Activated CD4-positive, alpha-beta T cell treated with anti-CD3 and anti-CD28 coated beads, Interleukin-2, amount 50 U/mL, for 24 hours (primary cell): ENCODE measurements at regions not wholly inside any gene's neighbourhood (a gene's known extent, or its start where the extent isn't known, plus 50 kb on each side); places are given as distances from the start of the nearest gene placed in this dataset.

Source experiments
- DNase-seq, 2 donors: peaks; one replicate each; pipeline ENCODE4 v3.0.0-alpha.2; 2020; ENCODE audit warnings: low read depth in 1 of 2, low spot score in 1 of 2

DNA sequence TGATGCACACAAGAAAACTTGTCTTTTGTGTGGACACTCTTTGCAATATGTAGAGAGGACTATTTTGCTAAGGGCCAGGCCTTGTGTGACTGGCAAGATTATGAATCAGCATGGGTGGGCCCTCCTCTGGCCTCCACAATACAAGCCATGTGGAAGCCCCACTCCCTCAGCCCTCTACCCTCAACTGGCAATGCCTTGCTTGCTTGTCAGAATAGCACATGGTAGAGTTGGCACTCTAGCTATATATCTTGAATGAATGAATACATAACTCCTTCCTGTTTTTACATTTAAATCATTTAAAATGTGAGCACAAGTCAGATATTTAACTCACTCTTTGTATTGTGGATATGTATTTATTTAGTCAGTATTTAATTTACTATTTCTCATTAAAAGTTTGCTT, 805.4 kb upstream of the GYPC start:
- no peak for DNase-seq

DNA sequence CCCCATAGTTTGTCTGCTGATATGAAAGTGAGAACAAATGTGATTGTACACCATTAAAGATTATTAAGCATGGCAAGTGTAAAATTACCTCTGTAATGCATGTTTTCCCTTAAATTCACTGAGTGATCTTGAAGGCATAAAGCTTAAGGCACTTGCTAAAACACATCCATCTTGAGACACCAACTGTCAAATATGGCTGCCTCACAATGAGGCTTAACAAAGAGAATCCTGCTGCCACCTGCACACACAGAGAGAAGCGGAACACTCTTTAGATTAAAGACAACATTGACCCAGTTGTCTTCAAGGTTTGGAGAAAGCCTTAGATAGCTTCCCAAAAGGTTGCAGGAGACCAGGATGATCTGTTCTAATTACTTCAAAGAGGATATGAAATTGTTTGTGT, 803.6 kb upstream of the GYPC start:
- no peak for DNase-seq

DNA sequence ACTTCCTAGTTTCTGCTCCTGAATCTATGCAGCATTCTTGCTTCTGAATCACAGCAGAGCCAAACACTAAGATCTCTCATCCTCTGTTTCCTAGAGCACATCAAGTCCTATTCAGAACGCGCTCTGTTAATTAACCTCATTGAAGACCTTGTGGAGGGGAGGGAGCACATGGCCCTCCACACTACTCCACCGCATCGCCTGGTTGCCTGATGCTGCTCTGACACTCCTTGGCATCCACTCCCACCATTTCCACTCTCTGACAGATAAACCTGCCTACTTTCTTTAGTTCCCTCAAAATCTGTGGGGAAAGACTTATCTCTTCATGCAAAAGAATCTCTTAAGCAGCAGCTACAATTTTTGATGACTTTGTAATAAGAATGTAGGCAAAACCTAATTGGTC, 802.3 kb upstream of the GYPC start:
- no peak for DNase-seq

DNA sequence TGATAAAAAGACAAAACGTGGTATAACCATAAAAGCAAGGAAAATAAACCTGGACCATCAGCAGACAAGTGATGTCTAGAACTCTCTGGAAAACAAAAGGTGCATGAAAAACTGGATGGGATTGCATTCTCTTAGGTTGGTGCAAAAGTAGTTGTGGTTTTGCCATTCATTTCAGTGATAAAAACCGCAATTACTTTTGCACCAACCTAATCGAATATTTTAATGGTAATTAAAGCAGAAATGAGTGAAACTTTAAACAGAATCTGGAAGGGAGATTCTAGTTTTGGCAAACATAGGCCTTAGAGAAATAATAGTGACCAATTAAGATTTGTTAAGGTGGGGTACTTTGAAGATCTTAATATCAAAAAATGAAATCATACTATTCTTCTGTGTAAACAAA, 800.8 kb upstream of the GYPC start:
- no peak for DNase-seq

DNA sequence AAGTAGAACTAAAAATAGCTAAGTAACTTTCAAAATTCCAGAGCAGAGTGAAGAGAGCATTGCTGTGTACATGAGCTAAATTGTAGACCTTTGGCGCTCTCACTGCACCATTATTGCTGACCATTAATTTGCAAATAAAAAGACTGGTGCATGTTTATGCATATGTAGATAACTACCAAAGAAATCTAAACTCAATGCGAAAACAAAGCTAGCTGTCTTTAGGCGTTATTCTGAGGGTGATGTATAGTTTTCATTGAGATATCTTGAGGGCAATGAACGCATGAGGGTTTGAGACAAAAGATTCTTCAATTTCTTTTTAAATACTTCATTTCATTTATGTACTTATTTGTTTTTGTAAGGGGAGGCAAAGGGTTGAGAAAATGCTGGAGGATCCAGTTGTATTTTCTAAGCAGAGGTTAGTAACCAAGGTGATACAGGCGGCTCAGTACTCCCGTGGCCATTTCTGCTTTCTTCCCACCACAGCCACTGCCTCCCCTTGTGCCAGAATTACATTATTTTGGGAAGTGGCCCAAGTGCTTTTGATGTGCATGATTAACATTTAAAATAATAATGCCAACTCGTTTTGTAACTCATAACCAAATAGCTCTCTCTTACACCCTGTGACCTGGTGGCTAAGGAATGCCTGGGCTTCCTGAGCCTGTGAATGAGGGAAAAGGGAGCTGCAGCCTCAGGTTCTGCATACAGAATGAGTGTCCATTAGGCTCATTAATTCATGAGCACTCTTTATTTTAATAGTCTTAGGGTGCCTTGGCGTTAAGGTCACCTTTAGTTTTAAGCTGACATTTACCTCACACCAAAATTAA, 797.8 kb upstream of the GYPC start:
- no peak for DNase-seq

DNA sequence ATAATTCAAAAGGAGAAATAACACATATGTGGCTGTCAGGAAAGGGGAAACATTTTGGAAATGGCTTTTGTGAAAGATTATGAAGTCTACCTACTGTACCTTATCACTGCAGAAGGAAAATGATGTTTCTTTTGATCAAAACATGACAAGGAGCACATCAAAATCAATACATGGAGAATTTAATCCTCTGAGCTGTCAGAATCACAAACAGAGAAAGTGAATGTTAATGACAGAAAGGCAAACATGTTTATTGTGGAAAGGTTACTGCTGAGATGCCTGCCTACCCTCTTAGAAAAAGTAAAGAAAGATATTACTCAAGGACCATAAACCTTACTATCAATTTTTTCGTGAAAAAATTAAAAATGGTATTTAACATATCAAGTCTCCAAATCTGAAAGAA, 794.5 kb upstream of the GYPC start:
- no peak for DNase-seq

DNA sequence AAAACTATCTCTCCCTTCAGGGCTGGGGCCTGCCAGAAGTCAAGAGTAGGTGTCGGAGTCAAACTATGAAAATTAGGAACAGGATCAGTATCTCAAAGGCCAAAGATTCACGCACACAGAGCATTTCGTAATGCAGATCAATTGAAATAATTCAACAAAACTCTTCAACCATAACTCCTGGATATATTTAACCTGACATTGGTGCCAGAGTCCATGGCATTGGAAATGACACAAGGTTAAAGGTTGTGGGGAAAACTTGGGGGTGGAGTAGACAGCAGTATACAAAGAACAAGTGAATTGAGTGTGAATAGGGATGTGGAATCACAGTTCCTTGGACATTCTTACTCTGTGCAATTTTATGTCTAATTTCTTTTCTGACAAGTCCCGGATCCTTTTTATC, 788.0 kb upstream of the GYPC start:
- no peak for DNase-seq

DNA sequence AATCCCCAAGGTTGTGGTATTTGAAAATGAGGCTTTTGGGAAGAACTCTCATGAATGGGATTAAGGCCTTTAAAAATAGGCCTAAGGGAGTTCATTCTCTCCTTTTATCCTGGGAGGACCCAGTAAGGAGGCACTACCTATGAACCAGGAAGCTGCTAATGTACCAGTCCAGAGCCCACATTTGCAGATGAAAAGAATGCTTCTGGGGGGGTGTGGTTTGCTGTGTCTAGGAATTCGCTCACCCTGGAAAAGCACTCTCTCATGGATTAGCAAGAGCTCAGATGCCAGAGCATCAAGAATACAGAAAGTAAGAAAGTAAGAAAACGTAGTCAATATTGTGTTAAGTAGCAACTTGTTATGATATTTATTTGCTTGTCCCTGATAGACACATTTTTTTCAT, 785.7 kb upstream of the GYPC start:
- no peak for DNase-seq

DNA sequence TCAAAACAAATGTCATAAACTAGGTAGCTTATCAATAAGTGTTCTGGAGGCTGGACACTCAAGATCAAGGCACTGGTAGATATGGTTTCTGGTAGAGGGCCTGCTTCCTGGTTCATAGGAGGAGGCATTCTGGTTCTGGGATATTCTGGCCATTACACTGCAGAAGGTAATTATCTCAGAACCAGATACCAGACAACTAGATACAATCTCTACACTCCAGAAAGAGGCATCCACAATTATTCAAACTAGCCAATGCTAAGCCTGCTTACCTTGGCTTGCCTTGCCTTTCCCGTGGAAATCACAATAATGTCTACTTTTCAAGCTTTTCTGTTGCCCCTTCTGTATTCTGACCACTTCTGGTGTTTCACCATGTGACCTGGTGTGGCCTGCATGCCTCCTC, 785.2 kb upstream of the GYPC start:
- DNase-seq, result no peak

DNA sequence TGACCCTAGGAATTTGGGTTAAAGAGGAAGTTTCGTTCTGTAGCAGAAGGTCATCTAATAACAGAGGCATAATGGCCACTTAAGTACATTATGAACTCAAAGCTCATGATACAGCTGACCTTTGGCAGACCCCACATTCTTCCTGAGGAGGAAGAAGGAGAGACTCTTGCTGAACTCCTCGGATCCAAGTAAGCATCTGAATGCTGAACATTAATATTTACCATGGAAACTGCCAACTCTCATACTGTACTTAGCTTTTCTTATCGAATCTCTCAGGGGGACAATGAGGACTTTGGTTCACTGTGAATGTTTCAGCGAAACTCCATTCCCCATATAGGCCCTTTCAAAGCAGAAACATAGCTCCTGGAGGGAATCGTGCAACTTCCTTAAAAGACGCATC, 781.4 kb upstream of the GYPC start:
- no peak for DNase-seq

DNA sequence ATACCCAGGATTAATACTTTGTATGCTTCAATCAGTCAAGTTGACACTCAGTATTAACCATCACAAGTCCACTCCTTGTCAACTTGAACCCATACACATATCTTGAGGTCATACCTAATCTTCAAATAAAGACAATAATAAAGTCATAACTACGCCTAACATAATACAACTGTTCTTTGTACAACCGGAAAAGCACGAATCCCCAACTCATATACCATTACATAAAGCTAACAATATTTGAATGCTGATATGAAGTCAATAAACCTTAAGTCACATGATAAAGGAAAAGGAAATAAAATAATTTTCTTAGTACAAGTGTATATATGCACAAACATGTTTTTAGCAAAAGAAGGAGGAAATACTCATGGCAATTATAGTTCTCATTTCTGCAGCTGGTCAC, 770.6 kb upstream of the GYPC start:
- DNase-seq, result no peak

DNA sequence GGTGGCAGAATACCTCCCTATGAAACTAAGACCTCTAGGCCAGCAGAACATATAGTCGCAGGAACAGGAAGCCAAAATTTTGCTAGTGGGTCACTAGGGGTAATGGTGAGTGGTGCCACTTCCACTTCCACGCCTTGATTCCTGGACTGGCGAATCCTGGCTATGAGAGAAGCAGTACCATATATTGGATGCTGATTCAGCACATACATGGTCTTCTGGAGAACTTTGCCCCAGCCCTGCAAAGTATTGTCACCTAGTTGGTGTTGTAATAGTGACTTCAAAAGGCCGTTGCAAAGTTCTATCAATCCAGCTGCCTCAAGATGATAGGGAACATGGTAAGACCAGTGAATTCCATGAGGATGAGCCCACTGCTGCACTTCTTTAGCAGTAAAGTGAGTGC, 769.8 kb upstream of the GYPC start:
- no peak for DNase-seq

DNA sequence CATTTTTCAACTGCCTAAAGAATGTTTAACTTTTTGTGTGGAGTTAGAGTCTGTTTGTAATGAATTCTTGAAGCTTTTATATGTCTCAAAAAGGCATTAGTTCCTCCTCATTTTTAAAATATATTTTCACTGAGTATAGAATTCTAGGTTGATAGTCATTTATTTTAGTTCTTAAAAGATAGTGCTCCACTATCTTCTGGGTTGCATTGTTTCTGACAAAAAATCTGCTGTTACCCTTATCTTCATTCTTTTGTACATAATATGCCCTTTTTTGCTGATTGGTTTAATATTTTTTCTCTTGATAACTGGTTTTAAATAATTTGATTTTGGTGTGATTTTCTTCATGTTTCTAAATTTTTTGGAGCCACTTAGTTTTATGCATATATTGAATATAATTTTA, 754.7 kb upstream of the GYPC start:
- no peak for DNase-seq

DNA sequence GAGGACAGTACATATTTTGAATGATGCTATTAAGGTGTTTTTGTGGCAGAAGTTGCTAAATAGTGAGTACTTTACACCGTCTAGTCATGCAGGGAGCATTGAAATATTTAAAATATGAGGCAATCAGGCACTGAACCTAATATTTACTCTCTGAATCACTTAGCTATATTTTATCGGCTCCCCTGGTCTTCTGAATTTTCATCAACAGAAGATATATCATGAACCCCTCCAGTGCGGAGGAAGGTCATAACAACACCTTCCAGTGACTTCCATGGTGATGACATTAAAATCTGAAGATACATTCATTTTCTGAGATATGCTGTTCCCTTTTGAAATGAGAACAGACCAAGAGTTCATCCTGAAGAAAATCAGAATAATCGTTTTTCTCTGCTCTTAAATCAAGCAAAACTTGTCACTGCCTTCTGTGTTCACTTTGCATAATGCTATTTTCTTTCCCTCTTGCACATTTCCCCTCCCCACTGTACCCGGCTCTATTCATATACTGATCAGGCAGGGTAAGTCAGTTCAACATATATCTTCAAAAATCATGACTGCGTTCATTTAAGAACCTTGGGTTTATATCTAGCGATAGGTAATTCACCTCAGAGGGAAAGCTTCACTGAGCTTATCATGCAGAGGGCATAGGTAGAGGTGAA, 729.9 kb upstream of the GYPC start:
- DNase-seq, result no peak

DNA sequence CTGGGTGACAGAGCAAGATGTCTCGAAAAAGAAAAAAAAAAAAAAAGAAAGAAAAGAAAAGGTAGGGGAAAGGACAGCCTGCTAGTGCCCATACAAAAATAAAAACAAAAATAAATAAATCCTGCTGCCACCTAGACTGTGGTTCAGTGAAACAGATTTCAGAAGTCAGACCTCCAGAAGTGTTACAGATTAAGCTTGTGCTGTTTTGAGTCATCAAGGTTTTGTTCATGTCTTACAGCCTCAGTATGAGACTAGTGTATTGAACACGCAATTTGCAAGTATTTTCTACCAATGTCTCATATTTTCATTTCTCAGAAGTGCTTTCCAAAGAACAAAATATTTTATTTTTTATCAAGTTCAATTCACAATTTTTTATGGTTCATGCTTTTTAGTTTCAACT, 720.4 kb upstream of the GYPC start:
- no peak for DNase-seq

DNA sequence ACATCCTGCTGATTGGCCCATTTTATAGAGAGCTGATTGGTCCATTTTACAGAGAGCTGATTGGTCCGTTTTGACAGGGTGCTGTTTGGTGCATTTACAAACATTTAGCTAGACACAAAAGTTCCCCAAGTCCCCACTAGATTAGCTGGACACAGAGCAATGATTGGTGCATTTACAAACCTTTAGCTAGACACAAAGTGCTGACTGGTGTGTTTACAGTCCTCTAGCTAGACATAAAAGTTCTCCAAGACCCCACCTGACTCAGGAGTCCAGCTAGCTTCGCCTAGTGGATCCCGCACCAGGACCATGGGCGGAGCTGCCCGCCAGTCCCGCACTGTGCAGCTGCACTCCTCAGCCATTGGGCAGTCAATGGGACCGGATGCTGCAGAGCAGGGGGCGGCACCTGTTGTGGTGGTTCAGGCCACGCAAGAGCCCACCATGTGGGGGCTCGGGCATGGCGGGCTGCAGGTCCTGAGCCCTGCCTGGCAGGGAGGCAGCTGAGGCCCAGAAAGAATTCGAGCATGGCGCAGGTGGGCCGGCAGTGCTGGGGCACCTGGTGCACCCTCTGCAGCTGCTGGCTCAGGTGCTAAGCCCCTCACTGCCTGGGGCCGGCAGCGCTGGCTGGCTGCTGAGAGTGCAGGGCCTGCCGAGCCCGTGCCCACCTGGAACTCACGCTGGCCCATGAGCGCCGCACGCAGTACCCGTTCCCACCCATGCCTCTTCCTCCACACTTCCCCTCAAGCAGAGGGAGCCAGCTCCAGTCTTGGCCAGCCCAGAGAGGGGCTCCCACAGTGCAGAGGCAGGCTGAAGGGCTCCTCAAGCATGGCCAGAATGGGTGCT, 713.2 kb upstream of the GYPC start:
- DNase-seq, result no peak

DNA sequence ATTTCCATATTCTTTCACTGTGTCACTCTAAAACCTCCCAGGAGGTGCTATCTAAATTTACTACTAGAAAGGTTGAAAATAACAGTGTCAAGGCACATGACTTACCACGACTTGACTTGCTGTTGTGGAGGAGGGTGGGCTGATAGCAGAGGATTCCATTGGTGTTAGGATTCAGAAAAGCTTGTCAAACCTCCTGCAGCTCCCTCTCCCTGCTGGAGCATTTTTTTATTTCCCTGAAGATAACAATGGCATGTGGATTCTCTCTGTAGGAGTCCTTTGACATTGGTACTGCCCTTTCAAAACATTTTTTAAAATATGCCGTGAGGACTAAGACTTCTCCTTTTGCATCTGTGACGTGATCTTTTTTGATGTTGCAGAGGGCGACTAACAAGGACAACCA, 696.9 kb upstream of the GYPC start:
- DNase-seq, result no peak

DNA sequence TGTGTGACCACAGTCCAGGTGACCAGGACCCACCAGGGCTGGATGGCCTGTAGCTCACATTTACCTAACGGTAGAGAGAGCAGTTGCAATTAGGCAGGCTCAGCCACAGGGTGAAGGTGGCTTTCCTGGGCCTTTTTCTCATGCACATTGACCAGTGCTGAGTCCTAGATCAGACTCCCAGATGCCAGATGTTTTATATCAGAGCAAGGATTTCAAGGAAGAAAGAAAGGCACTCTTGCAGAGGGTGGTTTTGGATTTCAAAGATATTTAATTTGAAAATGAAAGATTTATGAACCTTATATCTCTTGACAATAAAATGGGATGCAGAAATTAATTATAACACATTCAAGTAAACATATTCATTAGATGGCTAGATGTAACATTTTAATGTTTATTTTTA, 694.2 kb upstream of the GYPC start:
- DNase-seq, result no peak

DNA sequence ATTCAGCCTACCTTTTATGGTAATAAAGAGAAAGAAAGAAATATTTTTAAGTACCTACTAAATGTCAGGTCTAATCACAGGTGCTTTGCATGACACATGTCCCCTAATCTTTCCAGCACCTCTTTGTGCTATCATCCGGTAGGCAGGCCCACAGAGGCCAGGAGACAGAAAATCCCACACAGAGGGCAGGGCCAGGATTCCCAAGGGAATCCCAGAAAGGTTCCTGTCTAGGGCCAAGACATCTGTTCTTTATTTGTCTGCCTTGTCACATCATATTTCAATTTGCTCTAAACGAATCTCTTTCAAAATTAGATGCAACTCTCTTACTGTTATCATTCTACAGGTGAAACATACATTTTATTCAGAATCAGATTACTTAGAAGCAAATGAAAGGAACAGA, 676.1 kb upstream of the GYPC start:
- DNase-seq, result no peak

DNA sequence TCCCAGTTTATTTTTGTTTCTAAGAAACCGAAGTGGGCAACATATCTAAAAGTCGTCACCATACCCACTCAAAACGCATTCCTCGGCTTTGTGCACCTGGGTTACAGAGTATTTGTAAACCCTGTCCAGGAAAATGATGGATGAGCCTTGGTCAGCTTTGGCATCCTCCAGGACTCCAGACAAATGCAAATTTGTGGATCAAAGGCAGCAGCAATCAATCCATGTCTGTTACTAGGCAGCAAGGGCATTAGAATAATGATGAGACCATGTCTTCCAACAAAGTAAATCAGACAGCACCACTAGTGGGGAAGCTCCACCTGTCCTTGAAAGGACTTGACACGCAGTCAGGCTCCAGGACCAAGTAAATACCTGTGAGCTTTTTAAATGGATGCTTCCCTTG, 672.6 kb upstream of the GYPC start:
- DNase-seq, result no peak

DNA sequence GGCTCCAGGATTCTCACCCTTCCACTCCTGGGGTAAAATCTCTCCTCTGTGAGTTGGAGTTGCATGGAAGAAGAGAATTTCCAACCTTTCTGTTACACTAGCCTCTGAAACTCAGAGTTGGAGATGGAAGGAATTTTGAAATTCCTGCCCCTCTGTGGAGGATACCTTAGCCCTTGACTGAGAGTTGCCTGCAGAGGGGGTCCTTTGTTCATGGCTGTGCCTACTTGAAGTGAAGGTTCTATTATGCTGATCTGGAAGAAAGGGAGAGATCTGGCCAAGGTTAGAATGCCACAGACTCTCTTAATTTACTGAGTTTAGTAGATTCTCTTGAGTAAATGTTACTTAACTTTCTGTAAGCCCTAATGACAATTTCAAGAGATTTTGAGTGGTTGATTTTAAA, 626.6 kb upstream of the GYPC start:
- DNase-seq, result no peak

DNA sequence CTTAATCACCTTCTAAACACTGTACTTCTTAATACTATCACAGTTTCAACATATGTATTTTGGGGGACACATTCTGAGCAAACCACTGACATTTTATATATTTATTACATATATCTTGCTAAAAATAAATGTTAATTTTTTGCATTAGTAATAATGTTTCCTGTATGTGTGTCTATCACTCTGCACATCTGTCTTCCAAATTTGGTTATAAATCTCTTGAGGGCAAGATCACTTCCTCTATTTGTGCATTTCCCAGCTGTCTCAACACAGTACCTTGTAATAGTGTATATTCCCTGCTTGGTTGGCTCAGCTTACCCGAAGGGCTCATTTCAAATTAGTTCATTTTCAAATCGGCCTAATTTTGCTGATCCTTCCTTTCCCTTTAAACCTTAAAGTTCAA, 617.1 kb upstream of the GYPC start:
- DNase-seq, result no peak
